HepG2 (cell line): ENCODE measurements at regions not wholly inside any gene's neighbourhood (a gene's known extent, or its start where the extent isn't known, plus 50 kb on each side); places are given as distances from the start of the nearest gene placed in this dataset.

Source experiments
- ATAC-seq: fragments of 200-7000 bp; cut with Tn5 transposase; 3 replicates; pipeline ENCODE4 v1.9.1; 2020; ENCODE audit warnings: mild to moderate bottlenecking, moderate library complexity
- BruUV-seq: library from RNA; stranded (reverse); fragments of 400-500 nt; replicated peaks from 2 replicates; lab custom pipeline; 2021; lab: Mats Ljungman, UMichigan
- CTCF ChIA-PET: fragments of 300-600 bp; formaldehyde crosslinking; extraction: SDS; loops from one replicate; lab custom pipeline; 2021; ENCODE audit warnings: low total read pairs, inconsistent platforms, low intra/inter-chr PET ratio; lab: Yijun Ruan, JAX
- POLR2A ChIA-PET: fragments of 350-600 bp; sonication (Branson Sonifier 250); formaldehyde crosslinking; loops from one replicate; lab custom pipeline; 2020; ENCODE audit warnings: antibody characterized with exemption, inconsistent platforms; lab: Yijun Ruan, JAX
- DNase-seq: peaks from one replicate; pipeline ENCODE4 v3.0.0-alpha.2; 2015; ENCODE audit warnings: low spot score
- FAIRE-seq: peaks from 3 replicates; lab custom pipeline; 2011; peaks lifted over from hg19 to GRCh38; lab: Jason Lieb, UNC
- H2AFZ ChIP-seq: one replicate; pipeline ENCODE4 v1.6.1; 2011; ENCODE audit warnings: low read length, inconsistent platforms
- H3K27ac ChIP-seq: fragments of 300-600 bp; 3 replicates; pipeline ENCODE4 v1.8.0; 2011; ENCODE audit warnings: mixed run types, mild to moderate bottlenecking, mixed read lengths, low read length, inconsistent platforms; ENCODE audit not compliant: insufficient read depth; ENCODE audit errors: extremely low read length
- H3K27me3 ChIP-seq, 2 experiments: fragments of 200-600 bp in 1 of 2; 2 replicates in 1 of 2; 3 replicates in 1 of 2; pipeline versions ENCODE4 v1.6.0 to v1.8.0; 2011; ENCODE audit warnings: low read length in 2 of 2, mild to moderate bottlenecking in 2 of 2, moderate library complexity in 2 of 2, inconsistent platforms in 1 of 2; ENCODE audit not compliant: insufficient read depth in 2 of 2, control insufficient read depth in 1 of 2
- H3K36me3 ChIP-seq, 2 experiments: fragments of 200-600 bp in 1 of 2; replicated peaks in 1 of 2; 2 replicates in 1 of 2; 3 replicates in 1 of 2; pipeline versions ENCODE4 v1.5.1 to v1.8.0; 2011; ENCODE audit warnings: low read length in 2 of 2, inconsistent platforms in 1 of 2; ENCODE audit not compliant: insufficient read depth in 2 of 2, control insufficient read depth in 1 of 2
- H3K4me1 ChIP-seq: 2 replicates; pipeline ENCODE4 v1.5.1; 2012; ENCODE audit warnings: low read length, inconsistent platforms; ENCODE audit not compliant: insufficient read depth
- H3K4me2 ChIP-seq: 2 replicates; pipeline ENCODE4 v1.6.0; 2011; ENCODE audit warnings: low read depth, low read length, inconsistent platforms
- H3K4me3 ChIP-seq, 3 experiments: fragments of 200-600 bp in 1 of 3; sonication (generic), shearing (Covaris generic) in 1 of 3; replicated peaks in 1 of 3; 2 replicates each; pipeline ENCODE4 v1.5.1; 2011 to 2016; ENCODE audit warnings: low read length in 3 of 3, inconsistent platforms in 2 of 3, low read depth in 2 of 3, mild to moderate bottlenecking in 2 of 3, control low read depth in 1 of 3, mixed read lengths in 1 of 3; ENCODE audit not compliant: insufficient read depth in 1 of 3
- H3K79me2 ChIP-seq: one replicate; pipeline ENCODE4 v1.6.1; 2011; ENCODE audit warnings: low read length, inconsistent platforms; ENCODE audit not compliant: insufficient read depth
- H3K9ac ChIP-seq: 2 replicates; pipeline ENCODE4 v1.6.0; 2011; ENCODE audit warnings: mild to moderate bottlenecking, low read depth, low read length, inconsistent platforms; ENCODE audit not compliant: insufficient read depth
- H3K9me3 ChIP-seq: 2 replicates; pipeline ENCODE4 v1.5.1; 2012; ENCODE audit warnings: mild to moderate bottlenecking, low read length
- H4K20me1 ChIP-seq: 2 replicates; pipeline ENCODE4 v1.6.0; 2011; ENCODE audit warnings: inconsistent platforms, mild to moderate bottlenecking, low read length, moderate library complexity; ENCODE audit not compliant: insufficient read depth
- AGO2 ChIP-seq: fragments of 200-400 bp; formaldehyde crosslinking; optimal IDR thresholded peaks from 2 replicates; pipeline ENCODE3; 2017; ENCODE audit warnings: mild to moderate bottlenecking, low read depth, low read length, moderate library complexity
- HOXA7 ChIP-seq: sonication (generic); formaldehyde crosslinking; IDR thresholded peaks from 2 replicates; pipeline ENCODE4 v1.8.1; 2022; ENCODE audit warnings: mild to moderate bottlenecking, missing genetic modification reagents, moderate library complexity
- MAFF ChIP-seq: IDR thresholded peaks from 2 replicates; pipeline ENCODE4 v1.6.1; 2011; ENCODE audit warnings: low read depth, low read length, improper control_type of control experiment
- MAFK ChIP-seq, 2 experiments: IDR thresholded peaks in 1 of 2; conservative IDR thresholded peaks in 1 of 2; 2 replicates each; pipeline ENCODE4 v1.6.1; 2011; ENCODE audit warnings: improper control_type of control experiment in 2 of 2, low read length in 2 of 2
- MED13 ChIP-seq: sonication (generic); formaldehyde crosslinking; IDR thresholded peaks from 2 replicates; pipeline ENCODE4 v1.5.0; 2020; ENCODE audit warnings: missing genetic modification reagents
- NRL ChIP-seq: sonication (generic); formaldehyde crosslinking; IDR thresholded peaks from 2 replicates; pipeline ENCODE4 v1.5.0; 2020; ENCODE audit warnings: missing genetic modification reagents, mild to moderate bottlenecking, moderate library complexity, borderline replicate concordance
- SAP130 ChIP-seq: IDR thresholded peaks from 2 replicates; pipeline ENCODE4 v1.6.1; 2016; ENCODE audit warnings: low read depth
- TARDBP ChIP-seq: sonication (generic); formaldehyde crosslinking; IDR thresholded peaks from 2 replicates; pipeline ENCODE4 v1.8.0; 2022; ENCODE audit warnings: mild to moderate bottlenecking, missing genetic modification reagents
- TEAD3 ChIP-seq: optimal IDR thresholded peaks from 2 replicates; pipeline ENCODE3; 2016; ENCODE audit warnings: borderline replicate concordance
- THRA ChIP-seq: sonication (generic); formaldehyde crosslinking; IDR thresholded peaks from 2 replicates; pipeline ENCODE4 v1.4.0; 2020; ENCODE audit warnings: missing genetic modification reagents, borderline replicate concordance
- ZMYM2 ChIP-seq: sonication (generic); formaldehyde crosslinking; IDR thresholded peaks from 2 replicates; pipeline ENCODE4 v1.8.0; 2022; ENCODE audit warnings: mild to moderate bottlenecking, missing genetic modification reagents
- ZNF207 ChIP-seq: fragments of 450-650 bp; IDR thresholded peaks from 2 replicates; pipeline ENCODE4 v1.6.1; 2016; ENCODE audit warnings: antibody characterized with exemption, borderline replicate concordance
- ZNF235 ChIP-seq: sonication (generic); formaldehyde crosslinking; IDR thresholded peaks from 2 replicates; pipeline ENCODE4 v1.8.1; 2023; ENCODE audit warnings: mild to moderate bottlenecking, missing genetic modification reagents, borderline replicate concordance
- ZNF598 ChIP-seq: sonication (generic); formaldehyde crosslinking; IDR thresholded peaks from 2 replicates; pipeline ENCODE4 v1.5.1; 2020; ENCODE audit warnings: mild to moderate bottlenecking, missing genetic modification reagents, borderline replicate concordance
- ZNF720 ChIP-seq: sonication (generic); formaldehyde crosslinking; IDR thresholded peaks from 2 replicates; pipeline ENCODE4 v1.4.0; 2020; ENCODE audit warnings: missing genetic modification reagents
- ZSCAN29 ChIP-seq: sonication (generic); formaldehyde crosslinking; conservative IDR thresholded peaks from 2 replicates; pipeline ENCODE4 v1.4.0; 2020; ENCODE audit warnings: mild to moderate bottlenecking, missing genetic modification reagents
- WGBS: methylation state at CpG from one replicate; pipeline ENCODE4 v1.1.6; 2017; ENCODE audit warnings: low lambda C conversion rate; 5-methylcytosine and 5-hydroxymethylcytosine counted together
- in situ Hi-C: cut with HindIII; loops from 2 replicates; pipeline ENCODE4 v1.10.0; 2017; ENCODE audit warnings: low pct_unique_long_range_greater_than_20kb; ENCODE audit not compliant: extremely low pct_ligation_motif_present
- intact Hi-C: fragments of 100-400 bp; cut with micrococcal nuclease; formaldehyde crosslinking; loops from one replicate; pipeline ENCODE4 v1.10.0; 2022; ENCODE audit not compliant: unreplicated experiment

GRCh38 chr1:194843077-194843476 is 1656.7 kb upstream of the B3GALT2 start:
- CTCF ChIA-PET = no interaction called here
- no TSS peak for BruUV-seq
- no peaks in the 10 kb centered on the region for H3K79me2 ChIP-seq
- no peak overlapping the region for H3K27ac ChIP-seq
- no peak for ATAC-seq
- no peaks in the 10 kb centered on the region for H3K27me3 ChIP-seq
- POLR2A ChIA-PET = no interaction called here
- WGBS = 0% methylated on average over 1 of the region's 1 CpG
- H2AFZ ChIP-seq = no peak overlapping the region
- H3K9me3 ChIP-seq = no peaks in the 10 kb centered on the region
- no peak overlapping the region for H3K4me2 ChIP-seq
- no peaks in the 10 kb centered on the region for H3K36me3 ChIP-seq
- in situ Hi-C loops = no loop called here
- no peak overlapping the region for H3K9ac ChIP-seq
- DNase-seq = no peak
- H3K4me3 ChIP-seq = no peak overlapping the region
- no peak for FAIRE-seq
- peak; percentile 26 to 80; a peak in 3 of 4 replicates for TF ChIP-seq MAFK (conservative IDR thresholded peaks at IDR 0.05 in 1 of 2, IDR thresholded peaks at IDR 0.05 in 1 of 2; ENCODE audit: low read length in 2 of 2)
- TF ChIP-seq MAFF = peak; percentile 58; the same call in 1 of the 2 replicates
- TF ChIP-seq TARDBP (CRISPR knock-in tag) = no peak
- H4K20me1 ChIP-seq = no peaks in the 10 kb centered on the region
- intact Hi-C loops = no loop called here
- H3K4me1 ChIP-seq = no peaks in the 10 kb centered on the region

- no TSS peak for BruUV-seq
- TF ChIP-seq NRL (CRISPR knock-in tag) (no peak), ZNF235 (CRISPR knock-in tag) (no peak), ZNF720 (no peak), SAP130 (CRISPR knock-in tag) (no peak), HOXA7 (CRISPR knock-in tag) (no peak), MED13 (CRISPR knock-in tag) (no peak), ZMYM2 (CRISPR knock-in tag) (no peak), ZNF598 (CRISPR knock-in tag) (no peak), THRA (CRISPR knock-in tag) (no peak), ZSCAN29 (CRISPR knock-in tag) (no peak), ZNF207 (no peak), TEAD3 (CRISPR knock-in tag) (no peak), AGO2 (no peak)
- no peaks in the 10 kb centered on the region for H4K20me1 ChIP-seq
- no peak overlapping the region for H2AFZ ChIP-seq
- no peak overlapping the region for H3K4me2 ChIP-seq
- no peak for DNase-seq
- ChIA-PET CTCF (no interaction called here), POLR2A (no interaction called here)
- H3K4me1 ChIP-seq = no peaks in the 10 kb centered on the region
- no peak overlapping the region for H3K4me3 ChIP-seq
- no peaks in the 10 kb centered on the region for H3K79me2 ChIP-seq
- in situ Hi-C loops (no loop called here), intact Hi-C loops (no loop called here)
- 0% methylated on average over 2 of the region's 2 CpGs for WGBS
- H3K36me3 ChIP-seq = no peaks in the 10 kb centered on the region
- no peak for ATAC-seq
- FAIRE-seq = no peak
- no peak overlapping the region for H3K9ac ChIP-seq
- H3K27ac ChIP-seq = no peak overlapping the region
- H3K27me3 ChIP-seq = no peaks in the 10 kb centered on the region
- H3K9me3 ChIP-seq = no peaks in the 10 kb centered on the region
Measured at GRCh38 chr1:194833111-194833510, 1646.7 kb upstream of the B3GALT2 start.
